ENCODE measurements at regions not wholly inside any gene's neighbourhood (a gene's known extent, or its start where the extent isn't known, plus 50 kb on each side); places are given as distances from the start of the nearest gene placed in this dataset.

DNA sequence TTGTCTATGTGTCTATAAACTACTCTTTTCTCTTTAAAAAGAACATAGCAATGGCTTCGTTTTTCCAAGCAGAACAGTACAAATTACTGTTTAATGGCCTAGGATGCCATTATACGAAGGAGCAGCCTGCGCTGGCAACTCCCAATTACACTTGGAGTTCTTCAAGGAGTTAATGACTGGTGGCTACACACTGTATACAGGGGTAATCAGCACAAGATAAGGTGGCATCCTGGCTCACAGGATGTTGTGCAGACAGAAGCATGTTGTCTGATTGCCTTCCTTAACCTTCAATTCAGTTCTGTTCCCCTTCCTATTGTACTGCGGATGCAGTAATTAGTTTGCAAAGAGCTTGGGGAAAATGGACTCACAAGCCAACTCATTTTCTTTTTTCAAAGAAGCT, 250.7 kb upstream of the ROBO2 start:
- no peak for TF ChIP-seq POLR2A (IDR thresholded peaks at IDR 0.05; ENCODE audit: low read depth, low read length)
- TF ChIP-seq POLR2AphosphoS5 (IDR thresholded peaks at IDR 0.05; ENCODE audit: low read depth, low read length): no peak
- no peak for TF ChIP-seq TAF1 (IDR thresholded peaks at IDR 0.05; ENCODE audit: low read depth, low read length)
- TF ChIP-seq POU2F2 (IDR thresholded peaks at IDR 0.05; ENCODE audit: low read depth, low read length): no peak
- no peak for TF ChIP-seq SPI1 (IDR thresholded peaks at IDR 0.05; ENCODE audit: low read depth, low read length)
